Suprapubic skin (tissue), 3 donors: ENCODE measurements at regions not wholly inside any gene's neighbourhood (a gene's known extent, or its start where the extent isn't known, plus 50 kb on each side); places are given as distances from the start of the nearest gene placed in this dataset.

Experiments used
- CTCF ChIP-seq, 2 donors: fragments of 200-600 bp in 1 of 2; fragments of 450-650 bp in 1 of 2; sonication (generic) in 1 of 2; IDR thresholded peaks; one replicate each; pipeline ENCODE4 v1.5.1; 2016 to 2019; ENCODE audit warnings: antibody characterized with exemption in 2 of 2, mild to moderate bottlenecking in 1 of 2, moderate library complexity in 1 of 2
- POLR2A ChIP-seq, 2 donors: fragments of 450-650 bp; IDR thresholded peaks; one replicate each; pipeline ENCODE4 v1.6.1; 2017; ENCODE audit warnings: antibody characterized with exemption in 2 of 2, mild to moderate bottlenecking in 2 of 2, moderate library complexity in 2 of 2

DNA sequence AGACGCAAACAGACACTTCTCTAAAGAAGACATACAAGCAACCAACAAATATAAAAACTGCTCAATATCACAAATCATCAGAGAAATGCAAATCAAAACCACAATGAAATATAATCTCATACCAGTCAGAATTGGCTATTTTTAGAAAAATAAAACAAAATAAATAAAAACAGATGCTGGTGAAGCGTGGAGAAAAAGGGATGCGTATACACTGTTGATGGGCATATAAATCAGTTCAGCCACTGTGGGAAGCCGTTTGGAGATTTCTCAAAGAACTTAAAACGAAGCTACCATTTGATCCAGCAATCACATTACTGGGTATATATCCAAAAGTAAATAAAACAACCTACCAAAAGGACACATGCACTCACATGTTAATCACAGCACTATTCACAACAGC is 206.2 kb downstream of the HNMT start:
- no peak for TF ChIP-seq CTCF (IDR thresholded peaks at IDR 0.05)
- no peak for TF ChIP-seq POLR2A (IDR thresholded peaks at IDR 0.05)
